ENCODE measurements at regions not wholly inside any gene's neighbourhood (a gene's known extent, or its start where the extent isn't known, plus 50 kb on each side); places are given as distances from the start of the nearest gene placed in this dataset.

DNA sequence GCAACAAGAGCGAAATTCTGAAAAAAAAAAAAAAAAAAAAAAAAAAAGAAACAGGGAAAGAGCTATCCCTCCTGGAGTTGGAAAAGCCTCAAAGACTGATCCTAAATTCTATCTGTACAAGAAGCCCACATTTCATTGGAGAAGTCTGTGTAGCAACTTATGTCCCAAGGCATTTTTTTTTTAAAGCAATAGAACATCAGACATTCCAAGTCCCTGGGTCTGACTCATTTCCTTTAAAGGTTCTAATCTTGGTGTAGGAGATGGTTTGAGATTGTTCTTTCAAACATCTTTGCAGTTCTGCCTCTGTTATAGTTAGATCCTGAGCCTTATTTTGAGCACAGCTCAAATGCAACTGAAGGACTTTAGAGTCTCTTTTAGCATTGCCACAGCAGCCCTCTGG lies 706.5 kb upstream of the MIR17HG start:
- Mint-ChIP-seq H3K27me3 (no peaks in the 10 kb centered on the region), H3K9me3 (peaks cover 11% of the 10 kb centered on the region), H3K27ac (no peak overlapping the region), H3K36me3 (ENCODE audit: low read depth) (no peaks in the 10 kb centered on the region), H3K4me3 (no peak overlapping the region), H3K4me1 (no peaks in the 10 kb centered on the region)
- DNase-seq: no peak
- ATAC-seq (ENCODE audit: low read depth): no peak
- CTCF ChIA-PET: no interaction called here
- TF ChIP-seq, protein P1, sequence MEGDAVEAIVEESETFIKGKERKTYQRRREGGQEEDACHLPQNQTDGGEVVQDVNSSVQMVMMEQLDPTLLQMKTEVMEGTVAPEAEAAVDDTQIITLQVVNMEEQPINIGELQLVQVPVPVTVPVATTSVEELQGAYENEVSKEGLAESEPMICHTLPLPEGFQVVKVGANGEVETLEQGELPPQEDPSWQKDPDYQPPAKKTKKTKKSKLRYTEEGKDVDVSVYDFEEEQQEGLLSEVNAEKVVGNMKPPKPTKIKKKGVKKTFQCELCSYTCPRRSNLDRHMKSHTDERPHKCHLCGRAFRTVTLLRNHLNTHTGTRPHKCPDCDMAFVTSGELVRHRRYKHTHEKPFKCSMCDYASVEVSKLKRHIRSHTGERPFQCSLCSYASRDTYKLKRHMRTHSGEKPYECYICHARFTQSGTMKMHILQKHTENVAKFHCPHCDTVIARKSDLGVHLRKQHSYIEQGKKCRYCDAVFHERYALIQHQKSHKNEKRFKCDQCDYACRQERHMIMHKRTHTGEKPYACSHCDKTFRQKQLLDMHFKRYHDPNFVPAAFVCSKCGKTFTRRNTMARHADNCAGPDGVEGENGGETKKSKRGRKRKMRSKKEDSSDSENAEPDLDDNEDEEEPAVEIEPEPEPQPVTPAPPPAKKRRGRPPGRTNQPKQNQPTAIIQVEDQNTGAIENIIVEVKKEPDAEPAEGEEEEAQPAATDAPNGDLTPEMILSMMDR (IDR thresholded peaks at IDR 0.05): no peak
- intact Hi-C loops (cut with micrococcal nuclease): no loop called here
- POLR2A ChIA-PET: no interaction called here

DNA sequence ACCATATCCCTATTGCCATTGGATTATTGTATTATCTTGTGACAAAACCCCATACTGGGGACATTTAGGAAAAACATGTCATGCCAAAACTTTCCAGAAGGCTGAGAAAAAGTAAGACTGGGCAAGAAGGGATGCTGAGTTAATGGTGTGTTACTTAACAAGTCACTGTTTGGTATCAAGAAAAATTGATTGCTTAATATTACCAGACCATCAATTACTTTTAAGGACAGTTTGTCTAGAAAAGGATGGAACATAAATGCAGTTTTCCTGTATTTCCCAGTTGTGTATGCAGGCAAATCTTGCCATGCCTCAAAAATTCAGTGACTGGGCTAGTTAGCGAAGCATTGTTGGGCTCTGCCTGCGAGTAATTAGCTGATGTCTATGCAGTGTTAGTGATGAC lies 705.6 kb upstream of the MIR17HG start:
- Mint-ChIP-seq H3K4me1 (no peaks in the 10 kb centered on the region), H3K27me3 (no peaks in the 10 kb centered on the region), H3K36me3 (ENCODE audit: low read depth) (no peaks in the 10 kb centered on the region), H3K27ac (no peak overlapping the region), H3K4me3 (no peak overlapping the region), H3K9me3 (peaks cover 13% of the 10 kb centered on the region)
- POLR2A ChIA-PET: no interaction called here
- CTCF ChIA-PET: no interaction called here
- DNase-seq (no peak), ATAC-seq (ENCODE audit: low read depth) (no peak)
- intact Hi-C loops (cut with micrococcal nuclease): no loop called here
- TF ChIP-seq, protein P1 (IDR thresholded peaks at IDR 0.05): no peak

DNA sequence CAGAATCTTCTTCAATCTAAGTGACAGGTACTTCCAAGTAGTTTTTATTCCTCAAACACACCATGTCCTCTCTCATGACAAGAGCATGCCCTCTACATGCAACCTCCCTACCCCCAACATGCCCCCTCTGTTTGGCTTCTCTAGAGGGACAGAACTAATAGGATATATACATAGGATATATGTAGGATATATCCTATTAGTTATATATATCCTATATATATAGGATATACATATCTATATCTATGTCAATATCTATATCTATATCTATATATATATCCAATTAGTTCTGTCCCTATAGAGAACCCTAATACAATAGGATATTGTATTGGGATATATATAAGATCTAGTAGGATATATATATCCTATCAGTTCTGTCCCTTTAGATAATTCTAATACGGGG lies 701.9 kb upstream of the MIR17HG start:
- Mint-ChIP-seq H3K9me3 (peaks cover 13% of the 10 kb centered on the region), H3K36me3 (ENCODE audit: low read depth) (no peaks in the 10 kb centered on the region), H3K27ac (no peak overlapping the region), H3K4me1 (no peaks in the 10 kb centered on the region), H3K4me3 (no peak overlapping the region), H3K27me3 (no peaks in the 10 kb centered on the region)
- TF ChIP-seq, protein P1 (IDR thresholded peaks at IDR 0.05): no peak
- CTCF ChIA-PET: no interaction called here
- intact Hi-C loops (cut with micrococcal nuclease): no loop called here
- ATAC-seq (ENCODE audit: low read depth) (no peak), DNase-seq (no peak)
- POLR2A ChIA-PET: no interaction called here

DNA sequence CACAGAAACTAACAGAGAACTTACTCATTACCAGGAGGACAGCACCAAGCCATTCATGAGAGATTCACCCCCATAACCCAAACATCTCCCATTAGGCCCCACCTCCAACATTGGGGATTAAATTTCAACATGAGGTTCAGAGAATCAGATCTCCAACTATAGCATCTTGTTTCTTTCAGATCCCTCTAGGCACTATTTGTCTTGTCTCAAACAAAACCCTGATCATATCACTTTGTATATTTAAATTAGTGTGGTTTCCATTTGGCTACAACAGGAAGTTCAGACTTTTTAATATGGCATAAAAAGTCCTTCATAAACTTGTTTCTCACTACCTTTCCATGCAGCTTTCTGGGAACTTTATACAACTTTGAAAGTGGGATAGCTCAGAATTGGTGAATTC lies 699.0 kb upstream of the MIR17HG start:
- H3K4me3 Mint-ChIP-seq: no peak overlapping the region
- CTCF ChIA-PET: no interaction called here
- intact Hi-C loops (cut with micrococcal nuclease): no loop called here
- no peaks in the 10 kb centered on the region for H3K27me3 Mint-ChIP-seq
- no peak overlapping the region for H3K27ac Mint-ChIP-seq
- no peaks in the 10 kb centered on the region for H3K36me3 Mint-ChIP-seq (ENCODE audit: low read depth)
- peaks cover 29% of the 10 kb centered on the region for H3K9me3 Mint-ChIP-seq
- POLR2A ChIA-PET: no interaction called here
- TF ChIP-seq, protein P1 (IDR thresholded peaks at IDR 0.05): no peak
- ATAC-seq (ENCODE audit: low read depth) (no peak), DNase-seq (no peak)
- no peaks in the 10 kb centered on the region for H3K4me1 Mint-ChIP-seq

DNA sequence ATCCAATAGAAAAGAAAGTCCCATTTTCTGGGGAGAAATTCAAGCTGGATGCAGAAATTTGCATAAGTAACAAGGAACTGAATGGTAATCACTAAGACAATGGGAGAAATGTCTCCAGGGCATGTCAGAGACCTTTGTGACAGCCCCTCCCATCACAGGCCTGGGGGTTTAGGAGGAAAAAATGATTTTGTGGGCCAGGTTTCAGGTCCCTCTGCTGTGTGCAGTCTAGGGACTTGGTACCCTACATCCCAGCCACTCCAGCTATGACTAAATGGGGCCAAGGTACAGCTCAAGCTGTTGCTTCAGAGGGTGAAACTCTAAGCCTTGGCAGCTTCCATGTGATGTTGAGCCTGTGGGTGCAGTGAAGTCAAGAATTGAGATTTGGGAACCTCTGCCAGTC lies 695.5 kb upstream of the MIR17HG start:
- CTCF ChIA-PET: no interaction called here
- no peak for ATAC-seq (ENCODE audit: low read depth)

More for the DNA sequence above, 695.5 kb upstream of the MIR17HG start:
- no peaks in the 10 kb centered on the region for H3K4me1 Mint-ChIP-seq
- H3K27ac Mint-ChIP-seq: no peak overlapping the region
- POLR2A ChIA-PET: no interaction called here
- intact Hi-C loops (cut with micrococcal nuclease): no loop called here
- DNase-seq: no peak
- peaks cover 18% of the 10 kb centered on the region for H3K9me3 Mint-ChIP-seq
- no peak overlapping the region for H3K4me3 Mint-ChIP-seq
- no peaks in the 10 kb centered on the region for H3K27me3 Mint-ChIP-seq
- H3K36me3 Mint-ChIP-seq (ENCODE audit: low read depth): no peaks in the 10 kb centered on the region
- TF ChIP-seq, protein P1 (IDR thresholded peaks at IDR 0.05): no peak
